Mucosa of stomach (tissue), 1 donor: ENCODE measurements at regions not wholly inside any gene's neighbourhood (a gene's known extent, or its start where the extent isn't known, plus 50 kb on each side); places are given as distances from the start of the nearest gene placed in this dataset.
"Not testable (repeated sequence)": the region's sequence is repeated elsewhere in the genome, so short reads cannot be mapped to it uniquely, and the experiment has no call there.

Source experiments
- H3K27me3 ChIP-seq: one replicate; pipeline ENCODE4 v1.7.0; 2013; ENCODE audit warnings: mild to moderate bottlenecking, low read length; ENCODE audit not compliant: control insufficient read depth, insufficient read depth
- H3K36me3 ChIP-seq: one replicate; pipeline ENCODE4 v1.7.0; 2013; ENCODE audit warnings: low read length; ENCODE audit not compliant: control insufficient read depth, insufficient read depth
- H3K4me1 ChIP-seq: one replicate; pipeline ENCODE4 v1.7.0; 2013; ENCODE audit warnings: mild to moderate bottlenecking, low read length; ENCODE audit not compliant: control insufficient read depth, insufficient read depth
- H3K4me3 ChIP-seq: one replicate; pipeline ENCODE4 v1.7.0; 2013; ENCODE audit warnings: low read length
- H3K9ac ChIP-seq: one replicate; pipeline ENCODE4 v1.7.0; 2013; ENCODE audit warnings: mild to moderate bottlenecking, low read length, moderate library complexity
- H3K9me3 ChIP-seq: one replicate; pipeline ENCODE4 v1.7.0; 2013; ENCODE audit warnings: mild to moderate bottlenecking, low read length, moderate library complexity; ENCODE audit not compliant: control insufficient read depth
- donor health status: Pancreatic carcinoma.

DNA sequence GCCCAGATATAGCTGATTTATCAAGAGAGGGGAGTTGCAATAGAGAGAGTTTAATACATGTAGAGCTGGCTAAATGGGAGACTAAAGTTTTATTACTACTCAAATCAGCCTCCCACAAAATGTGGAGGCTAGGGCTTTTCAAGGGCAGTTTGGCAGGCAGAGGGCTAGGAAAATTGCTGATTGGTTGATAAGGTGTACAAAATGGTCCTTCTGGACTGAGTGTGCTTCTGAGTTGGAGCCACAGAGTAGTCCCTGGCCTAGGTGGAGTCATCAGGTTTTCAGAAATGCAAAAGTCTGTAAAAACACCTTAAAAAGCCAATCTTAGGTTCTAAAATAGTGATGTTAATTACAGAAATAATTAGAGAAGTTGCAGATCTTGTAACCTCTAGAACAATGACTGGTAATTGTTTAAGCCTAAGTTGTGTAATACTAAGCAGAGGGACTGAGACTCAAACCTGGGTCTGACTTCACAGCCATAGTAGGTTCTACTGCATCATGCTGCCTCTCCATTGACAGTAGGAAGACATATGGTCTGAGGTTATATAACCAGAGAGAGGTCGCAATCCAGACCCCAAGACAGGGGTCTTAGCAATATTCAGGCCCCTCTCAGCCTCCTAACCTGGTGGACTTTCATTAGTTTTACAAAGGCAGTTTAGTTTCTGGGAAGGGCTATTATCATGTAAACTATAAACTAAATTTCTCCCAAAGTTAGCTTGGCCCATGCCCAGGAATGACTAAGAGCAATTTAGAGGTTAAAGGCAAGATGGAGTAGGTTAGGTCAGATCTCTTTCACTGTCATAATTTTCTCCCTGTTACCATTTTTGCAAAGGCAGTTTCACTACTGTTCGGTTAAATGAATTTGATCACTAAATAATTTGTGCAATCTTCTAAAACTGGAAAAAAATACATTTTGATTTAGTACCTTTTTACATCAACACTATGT lies 186.3 kb upstream of the WSB1 start:
- not testable (repeated sequence) for H3K27me3 ChIP-seq, H3K4me1 ChIP-seq, H3K4me3 ChIP-seq, H3K36me3 ChIP-seq, H3K9ac ChIP-seq, H3K9me3 ChIP-seq

DNA sequence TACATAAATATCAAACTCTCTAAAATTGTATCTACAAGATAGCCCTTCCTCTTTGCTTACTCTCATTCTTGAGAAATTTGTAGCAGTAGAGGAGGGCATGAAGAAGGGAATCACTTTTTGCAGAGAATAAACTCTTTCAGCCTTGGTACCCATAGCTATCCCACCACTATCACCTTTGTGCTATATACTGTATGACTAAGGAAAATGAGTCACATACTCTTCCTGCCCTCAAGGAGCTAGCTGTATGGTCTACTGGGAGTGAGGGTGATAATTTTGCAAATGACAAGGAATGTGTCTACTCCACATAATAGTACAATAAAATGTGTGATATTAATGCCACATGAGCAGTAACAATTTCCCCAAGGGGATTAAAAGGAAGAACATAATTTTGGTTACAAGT lies 184.6 kb upstream of the WSB1 start:
- H3K36me3 ChIP-seq: no peaks in the 10 kb centered on the region
- no peaks in the 10 kb centered on the region for H3K9me3 ChIP-seq
- no peaks in the 10 kb centered on the region for H3K4me1 ChIP-seq
- no peaks in the 10 kb centered on the region for H3K27me3 ChIP-seq
- no peak overlapping the region for H3K4me3 ChIP-seq
- no peak overlapping the region for H3K9ac ChIP-seq

DNA sequence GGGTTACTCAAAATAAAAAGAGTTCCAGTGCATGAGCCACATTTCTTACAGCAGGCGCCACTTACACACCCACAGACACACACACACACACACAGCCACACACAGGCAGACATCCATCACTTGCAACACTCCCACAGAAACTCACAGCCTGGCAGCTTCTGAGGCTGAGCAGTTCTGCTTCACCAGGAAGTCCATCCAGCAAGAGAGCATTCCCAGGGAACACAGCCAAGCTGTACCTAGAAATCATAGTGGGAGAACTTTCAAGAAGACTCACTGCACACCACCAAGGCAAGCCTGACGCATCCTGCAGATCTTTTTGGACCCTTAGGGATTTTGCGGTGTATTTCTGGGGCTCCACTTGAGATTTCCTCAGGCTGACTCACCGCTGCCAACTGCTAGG lies 140.9 kb upstream of the WSB1 start:
- no peaks in the 10 kb centered on the region for H3K36me3 ChIP-seq

DNA sequence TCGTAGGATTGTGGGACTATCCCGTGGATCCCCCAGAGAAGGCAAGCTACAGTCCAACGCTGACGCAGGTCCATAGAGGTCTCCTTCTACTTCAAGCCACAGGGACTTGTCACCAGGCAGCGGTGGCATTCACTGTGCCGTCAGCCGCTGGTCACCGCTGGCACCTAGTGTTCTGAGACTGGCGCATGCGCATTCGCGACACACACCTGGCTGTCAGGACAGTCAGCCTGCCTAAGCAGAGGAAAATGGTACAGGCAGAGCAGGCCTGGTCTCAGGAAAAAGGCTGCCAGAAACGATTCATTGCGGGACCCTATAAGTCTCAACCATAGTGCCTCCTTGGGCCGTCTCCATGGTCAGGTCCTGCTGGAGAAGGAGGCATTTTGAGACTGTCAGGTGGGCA lies 138.0 kb upstream of the WSB1 start:
- H3K36me3 ChIP-seq: no peaks in the 10 kb centered on the region
- H3K4me3 ChIP-seq: no peak overlapping the region
- no peak overlapping the region for H3K9ac ChIP-seq
- H3K4me1 ChIP-seq: no peaks in the 10 kb centered on the region
- H3K9me3 ChIP-seq: no peaks in the 10 kb centered on the region
- H3K27me3 ChIP-seq: no peaks in the 10 kb centered on the region

More for the DNA sequence above, 140.9 kb upstream of the WSB1 start:
- no peak overlapping the region for H3K4me3 ChIP-seq
- no peaks in the 10 kb centered on the region for H3K27me3 ChIP-seq
- H3K9me3 ChIP-seq: no peaks in the 10 kb centered on the region
- H3K4me1 ChIP-seq: no peaks in the 10 kb centered on the region
- H3K9ac ChIP-seq: no peak overlapping the region

DNA sequence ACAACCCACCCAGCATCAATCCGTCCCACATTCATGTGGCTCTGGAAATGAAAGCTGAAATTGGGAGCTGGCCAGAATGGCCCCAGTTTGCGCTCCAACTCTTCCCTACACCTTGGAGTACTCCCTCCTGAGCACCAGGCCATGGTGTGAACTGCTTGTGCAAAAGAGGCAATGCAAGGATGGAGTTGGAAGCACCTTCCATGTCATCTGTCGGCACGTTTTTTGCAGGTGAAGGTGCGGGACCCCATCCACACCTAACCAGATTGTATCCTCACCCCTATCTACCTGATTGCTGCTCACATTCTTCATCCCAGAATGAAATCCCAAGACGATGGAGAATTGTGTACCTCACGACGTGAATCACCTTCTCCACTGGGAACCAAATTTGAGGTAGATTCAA lies 136.6 kb upstream of the WSB1 start:
- Histone ChIP-seq H3K4me3 (no peak overlapping the region), H3K4me1 (no peaks in the 10 kb centered on the region), H3K9me3 (no peaks in the 10 kb centered on the region), H3K27me3 (no peaks in the 10 kb centered on the region), H3K36me3 (no peaks in the 10 kb centered on the region), H3K9ac (no peak overlapping the region)

DNA sequence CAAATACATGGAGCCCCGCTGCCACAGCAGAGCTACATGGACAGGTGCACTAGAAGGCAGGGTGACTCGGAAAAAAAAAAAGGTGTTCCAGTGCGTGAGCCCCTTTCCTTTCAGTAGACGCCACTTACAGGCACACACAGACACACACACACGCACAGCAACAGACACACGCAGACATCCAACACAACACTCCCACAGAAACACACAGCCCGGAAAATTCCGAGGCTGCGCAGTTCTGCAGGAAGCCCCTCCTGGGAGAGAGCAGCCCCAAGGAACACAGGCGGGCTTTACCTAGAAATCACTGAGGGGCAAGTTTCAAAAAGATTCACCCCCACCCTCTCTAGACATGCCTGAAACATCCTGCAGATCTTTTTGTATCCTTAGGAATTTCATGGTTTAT lies 136.0 kb upstream of the WSB1 start:
- no peaks in the 10 kb centered on the region for H3K27me3 ChIP-seq
- no peak overlapping the region for H3K9ac ChIP-seq
- no peaks in the 10 kb centered on the region for H3K9me3 ChIP-seq
- H3K36me3 ChIP-seq: no peaks in the 10 kb centered on the region
- no peaks in the 10 kb centered on the region for H3K4me1 ChIP-seq
- H3K4me3 ChIP-seq: no peak overlapping the region

DNA sequence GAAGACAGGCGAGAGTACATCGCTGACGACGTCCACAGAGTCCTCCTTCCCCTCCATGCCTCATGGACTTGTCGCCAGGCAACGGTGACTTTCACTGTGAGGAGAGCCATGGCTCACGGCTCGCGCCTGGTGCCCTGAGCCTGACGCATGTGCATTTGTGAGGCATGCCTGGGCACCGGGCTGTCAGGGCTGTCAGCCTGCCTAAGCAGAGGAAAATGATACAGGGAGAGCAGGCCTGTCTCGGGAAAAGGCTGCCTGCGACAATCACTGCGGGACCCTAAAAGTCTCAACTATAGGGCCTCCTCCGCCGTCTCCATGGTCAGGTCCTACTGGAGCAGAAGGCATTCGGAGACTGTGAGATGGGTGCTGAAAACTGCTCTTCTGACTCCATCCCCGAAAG lies 135.5 kb upstream of the WSB1 start:
- Histone ChIP-seq H3K4me3 (no peak overlapping the region), H3K27me3 (no peaks in the 10 kb centered on the region), H3K4me1 (no peaks in the 10 kb centered on the region), H3K9ac (no peak overlapping the region), H3K36me3 (no peaks in the 10 kb centered on the region), H3K9me3 (no peaks in the 10 kb centered on the region)

DNA sequence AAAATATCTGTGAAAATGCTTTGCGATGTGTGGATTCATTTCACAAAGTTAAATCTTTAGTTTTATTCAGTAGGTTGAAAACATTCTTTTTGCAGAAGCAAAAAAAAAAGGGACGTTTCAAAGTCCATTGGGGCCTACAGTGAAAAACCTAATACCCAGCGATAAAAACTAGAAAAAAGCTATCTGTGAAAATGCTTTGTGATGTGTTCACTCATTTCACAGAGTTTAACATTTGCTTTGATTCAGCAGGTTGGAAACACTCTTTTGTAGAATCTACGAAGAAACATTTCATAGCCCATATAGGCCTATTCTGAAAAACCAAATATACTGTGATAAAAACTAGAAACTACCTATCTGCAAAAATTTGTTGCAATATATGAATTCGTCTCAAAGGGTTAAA lies 113.6 kb upstream of the WSB1 start:
- Histone ChIP-seq H3K4me3 (no peak overlapping the region), H3K9me3 (no peaks in the 10 kb centered on the region), H3K27me3 (no peaks in the 10 kb centered on the region), H3K9ac (no peak overlapping the region), H3K36me3 (no peaks in the 10 kb centered on the region), H3K4me1 (no peaks in the 10 kb centered on the region)

DNA sequence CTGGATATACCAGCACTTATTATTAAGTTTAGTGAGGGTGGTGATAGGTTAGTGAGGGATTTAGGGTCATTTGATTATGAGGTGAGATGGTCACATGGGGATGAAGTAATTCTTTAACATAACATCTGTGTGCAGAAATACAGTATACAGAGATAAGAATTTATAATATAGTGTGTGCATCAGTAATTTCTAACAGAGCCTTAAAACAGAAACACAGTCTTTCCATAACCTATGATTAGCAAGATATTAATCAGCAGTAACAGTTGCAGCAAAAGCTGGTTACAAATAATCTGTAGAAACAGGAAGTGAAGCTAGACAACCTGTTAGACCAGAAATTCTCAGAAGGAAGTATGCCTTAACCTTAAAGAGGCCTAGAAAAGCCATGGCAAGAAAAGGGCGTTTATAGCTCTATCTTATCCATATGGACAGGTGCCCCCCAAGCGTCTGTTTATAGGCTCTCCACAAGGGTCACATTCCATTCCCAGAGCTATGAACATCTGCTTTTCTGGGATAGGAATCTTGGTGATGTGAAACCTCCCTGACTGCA lies 112.5 kb upstream of the WSB1 start:
- not testable (repeated sequence) for H3K36me3 ChIP-seq, H3K4me3 ChIP-seq, H3K4me1 ChIP-seq, H3K9ac ChIP-seq, H3K27me3 ChIP-seq, H3K9me3 ChIP-seq

DNA sequence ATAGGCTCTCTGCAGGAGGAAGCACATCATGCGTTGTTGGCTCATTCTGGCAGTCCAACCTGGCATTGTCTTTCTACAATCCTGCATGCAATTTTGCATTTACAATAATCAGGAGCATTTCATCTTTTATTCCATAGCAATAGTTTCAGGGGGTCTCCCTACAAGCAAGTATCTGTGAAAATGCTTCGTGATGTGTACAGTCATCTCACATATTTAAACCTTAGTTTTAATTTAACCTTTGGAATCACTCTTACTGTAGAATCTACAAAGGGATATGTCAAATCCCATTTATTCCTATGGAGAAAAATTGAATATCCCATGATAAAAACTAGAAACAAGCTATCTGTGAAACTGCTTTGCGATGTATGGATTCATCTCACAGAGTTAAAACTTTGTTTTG lies 112.0 kb upstream of the WSB1 start:
- Histone ChIP-seq H3K9me3 (no peaks in the 10 kb centered on the region), H3K4me3 (no peak overlapping the region), H3K4me1 (no peaks in the 10 kb centered on the region), H3K9ac (no peak overlapping the region), H3K36me3 (no peaks in the 10 kb centered on the region), H3K27me3 (no peaks in the 10 kb centered on the region)

- not testable (repeated sequence) for H3K4me3 ChIP-seq, H3K36me3 ChIP-seq, H3K9ac ChIP-seq
These were observed 96.4 kb upstream of the WSB1 start for GRCh38 chr17:27197505-27197904.

GRCh38 chr17:27199948-27200347 lies 94.0 kb upstream of the WSB1 start:
- H3K9me3 ChIP-seq: no peaks in the 10 kb centered on the region
- H3K4me3 ChIP-seq: no peak overlapping the region
- no peaks in the 10 kb centered on the region for H3K36me3 ChIP-seq
- no peaks in the 10 kb centered on the region for H3K4me1 ChIP-seq
- no peaks in the 10 kb centered on the region for H3K27me3 ChIP-seq
- H3K9ac ChIP-seq: no peak overlapping the region

More at GRCh38 chr17:27197505-27197904, 96.4 kb upstream of the WSB1 start:
- not testable (repeated sequence) for H3K4me1 ChIP-seq, H3K27me3 ChIP-seq, H3K9me3 ChIP-seq
